ENCODE measurements at regions not wholly inside any gene's neighbourhood (a gene's known extent, or its start where the extent isn't known, plus 50 kb on each side); places are given as distances from the start of the nearest gene placed in this dataset.

DNA sequence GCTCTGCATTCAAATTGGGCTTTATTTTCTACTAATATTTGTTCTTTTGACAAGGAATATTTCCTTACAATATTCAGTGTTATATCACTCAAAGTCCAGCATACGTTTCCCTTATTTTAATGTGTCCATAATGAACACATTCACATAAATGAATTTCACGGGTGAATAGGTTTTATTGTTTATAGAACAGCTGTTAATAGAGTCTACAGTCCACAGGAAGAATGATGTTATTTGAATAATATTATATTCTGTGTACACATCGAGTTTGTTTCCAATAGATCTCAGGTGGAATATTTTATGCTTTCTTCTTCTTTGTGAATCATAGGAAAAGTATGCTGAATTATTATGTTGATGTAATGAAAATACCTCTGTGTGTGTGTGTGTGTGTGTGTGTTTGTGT lies 582.4 kb downstream of the CDH26 start:
- Histone ChIP-seq H3K9me3 (ENCODE audit: control insufficient read depth, insufficient read depth, low read depth, low read length) (no peaks in the 10 kb centered on the region), H3K36me3 (ENCODE audit: control insufficient read depth in 2 of 2, insufficient read depth in 1 of 2, low read length in 2 of 2) (no peaks in the 10 kb centered on the region), H3K4me1 (ENCODE audit: control insufficient read depth, insufficient read depth, low read length) (no peaks in the 10 kb centered on the region), H3K4me3 (ENCODE audit: low read depth, low read length) (no peak overlapping the region), H3K27ac (ENCODE audit: extremely low read depth, low read depth, low read length) (no peak overlapping the region)
- CTCF ChIA-PET, result no interaction called here
- TF ChIP-seq ZNF223 (tag by site-specific recombination; IDR thresholded peaks at IDR 0.05) (no peak), SCRT2 (tag by site-specific recombination; IDR thresholded peaks at IDR 0.05) (no peak), ZNF658 (tag by site-specific recombination; IDR thresholded peaks at IDR 0.05) (no peak), ZNF843 (tag by site-specific recombination; IDR thresholded peaks at IDR 0.05) (no peak), ZSCAN30 (tag by site-specific recombination; IDR thresholded peaks at IDR 0.05) (no peak), ZNF433 (tag by site-specific recombination; IDR thresholded peaks at IDR 0.05; ENCODE audit: low read depth) (no peak)
- TF ChIP-seq, protein P1, sequence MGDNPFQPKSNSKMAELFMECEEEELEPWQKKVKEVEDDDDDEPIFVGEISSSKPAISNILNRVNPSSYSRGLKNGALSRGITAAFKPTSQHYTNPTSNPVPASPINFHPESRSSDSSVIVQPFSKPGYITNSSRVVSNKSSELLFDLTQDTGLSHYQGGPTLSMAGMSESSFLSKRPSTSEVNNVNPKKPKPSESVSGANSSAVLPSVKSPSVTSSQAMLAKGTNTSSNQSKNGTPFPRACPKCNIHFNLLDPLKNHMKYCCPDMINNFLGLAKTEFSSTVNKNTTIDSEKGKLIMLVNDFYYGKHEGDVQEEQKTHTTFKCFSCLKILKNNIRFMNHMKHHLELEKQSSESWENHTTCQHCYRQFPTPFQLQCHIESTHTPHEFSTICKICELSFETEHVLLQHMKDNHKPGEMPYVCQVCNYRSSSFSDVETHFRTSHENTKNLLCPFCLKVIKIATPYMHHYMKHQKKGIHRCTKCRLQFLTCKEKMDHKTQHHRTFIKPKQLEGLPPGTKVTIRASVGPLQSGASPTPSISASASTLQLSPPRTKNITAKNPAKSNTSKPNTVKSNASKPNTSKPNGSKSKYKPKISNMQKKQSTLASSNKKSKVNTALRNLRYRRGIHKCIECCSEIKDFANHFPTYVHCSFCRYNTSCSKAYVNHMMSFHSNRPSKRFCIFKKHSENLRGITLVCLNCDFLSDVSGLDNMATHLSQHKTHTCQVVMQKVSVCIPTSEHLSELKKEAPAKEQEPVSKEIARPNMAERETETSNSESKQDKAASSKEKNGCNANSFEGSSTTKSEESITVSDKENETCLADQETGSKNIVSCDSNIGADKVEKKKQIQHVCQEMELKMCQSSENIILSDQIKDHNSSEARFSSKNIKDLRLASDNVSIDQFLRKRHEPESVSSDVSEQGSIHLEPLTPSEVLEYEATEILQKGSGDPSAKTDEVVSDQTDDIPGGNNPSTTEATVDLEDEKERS (tag by site-specific recombination; IDR thresholded peaks at IDR 0.05), result no peak
- TF ChIP-seq, protein P2, sequence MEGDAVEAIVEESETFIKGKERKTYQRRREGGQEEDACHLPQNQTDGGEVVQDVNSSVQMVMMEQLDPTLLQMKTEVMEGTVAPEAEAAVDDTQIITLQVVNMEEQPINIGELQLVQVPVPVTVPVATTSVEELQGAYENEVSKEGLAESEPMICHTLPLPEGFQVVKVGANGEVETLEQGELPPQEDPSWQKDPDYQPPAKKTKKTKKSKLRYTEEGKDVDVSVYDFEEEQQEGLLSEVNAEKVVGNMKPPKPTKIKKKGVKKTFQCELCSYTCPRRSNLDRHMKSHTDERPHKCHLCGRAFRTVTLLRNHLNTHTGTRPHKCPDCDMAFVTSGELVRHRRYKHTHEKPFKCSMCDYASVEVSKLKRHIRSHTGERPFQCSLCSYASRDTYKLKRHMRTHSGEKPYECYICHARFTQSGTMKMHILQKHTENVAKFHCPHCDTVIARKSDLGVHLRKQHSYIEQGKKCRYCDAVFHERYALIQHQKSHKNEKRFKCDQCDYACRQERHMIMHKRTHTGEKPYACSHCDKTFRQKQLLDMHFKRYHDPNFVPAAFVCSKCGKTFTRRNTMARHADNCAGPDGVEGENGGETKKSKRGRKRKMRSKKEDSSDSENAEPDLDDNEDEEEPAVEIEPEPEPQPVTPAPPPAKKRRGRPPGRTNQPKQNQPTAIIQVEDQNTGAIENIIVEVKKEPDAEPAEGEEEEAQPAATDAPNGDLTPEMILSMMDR (tag by site-specific recombination; IDR thresholded peaks at IDR 0.05), result no peak
- TF ChIP-seq, protein P3, sequence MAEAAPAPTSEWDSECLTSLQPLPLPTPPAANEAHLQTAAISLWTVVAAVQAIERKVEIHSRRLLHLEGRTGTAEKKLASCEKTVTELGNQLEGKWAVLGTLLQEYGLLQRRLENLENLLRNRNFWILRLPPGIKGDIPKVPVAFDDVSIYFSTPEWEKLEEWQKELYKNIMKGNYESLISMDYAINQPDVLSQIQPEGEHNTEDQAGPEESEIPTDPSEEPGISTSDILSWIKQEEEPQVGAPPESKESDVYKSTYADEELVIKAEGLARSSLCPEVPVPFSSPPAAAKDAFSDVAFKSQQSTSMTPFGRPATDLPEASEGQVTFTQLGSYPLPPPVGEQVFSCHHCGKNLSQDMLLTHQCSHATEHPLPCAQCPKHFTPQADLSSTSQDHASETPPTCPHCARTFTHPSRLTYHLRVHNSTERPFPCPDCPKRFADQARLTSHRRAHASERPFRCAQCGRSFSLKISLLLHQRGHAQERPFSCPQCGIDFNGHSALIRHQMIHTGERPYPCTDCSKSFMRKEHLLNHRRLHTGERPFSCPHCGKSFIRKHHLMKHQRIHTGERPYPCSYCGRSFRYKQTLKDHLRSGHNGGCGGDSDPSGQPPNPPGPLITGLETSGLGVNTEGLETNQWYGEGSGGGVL (tag by site-specific recombination; IDR thresholded peaks at IDR 0.05), result no peak
- TF ChIP-seq, protein P4, sequence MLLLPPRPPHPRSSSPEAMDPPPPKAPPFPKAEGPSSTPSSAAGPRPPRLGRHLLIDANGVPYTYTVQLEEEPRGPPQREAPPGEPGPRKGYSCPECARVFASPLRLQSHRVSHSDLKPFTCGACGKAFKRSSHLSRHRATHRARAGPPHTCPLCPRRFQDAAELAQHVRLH (tag by site-specific recombination; IDR thresholded peaks at IDR 0.05), result no peak
- TF ChIP-seq, protein P5, sequence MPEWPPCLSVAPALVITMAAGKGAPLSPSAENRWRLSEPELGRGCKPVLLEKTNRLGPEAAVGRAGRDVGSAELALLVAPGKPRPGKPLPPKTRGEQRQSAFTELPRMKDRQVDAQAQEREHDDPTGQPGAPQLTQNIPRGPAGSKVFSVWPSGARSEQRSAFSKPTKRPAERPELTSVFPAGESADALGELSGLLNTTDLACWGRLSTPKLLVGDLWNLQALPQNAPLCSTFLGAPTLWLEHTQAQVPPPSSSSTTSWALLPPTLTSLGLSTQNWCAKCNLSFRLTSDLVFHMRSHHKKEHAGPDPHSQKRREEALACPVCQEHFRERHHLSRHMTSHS (tag by site-specific recombination; IDR thresholded peaks at IDR 0.05), result no peak
- POLR2A ChIA-PET, result no interaction called here

DNA sequence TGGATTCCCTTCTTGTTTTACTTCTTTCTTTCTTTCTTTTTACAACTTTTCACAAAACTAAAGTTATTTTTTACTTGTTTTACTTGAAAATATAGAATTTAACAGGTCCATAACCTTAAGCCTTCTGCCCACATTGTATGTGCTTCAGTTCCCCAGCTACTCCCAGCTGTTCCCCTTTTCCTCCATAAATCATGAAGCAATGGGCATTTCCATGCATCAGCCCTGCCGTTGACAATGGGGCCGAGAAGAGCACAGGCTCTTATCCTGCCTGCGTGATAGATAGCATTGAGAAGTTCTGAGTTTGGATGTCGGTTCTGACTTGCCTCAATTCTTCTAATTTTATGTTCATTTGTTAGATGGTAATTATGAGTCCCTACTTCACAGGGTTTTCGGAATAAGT lies 583.8 kb downstream of the CDH26 start:
- no peak overlapping the region for H3K27ac ChIP-seq (ENCODE audit: extremely low read depth, low read depth, low read length)
- TF ChIP-seq ZNF426 (tag by site-specific recombination; IDR thresholded peaks at IDR 0.05), result no peak
- no peaks in the 10 kb centered on the region for H3K9me3 ChIP-seq (ENCODE audit: control insufficient read depth, insufficient read depth, low read depth, low read length)
- no peaks in the 10 kb centered on the region for H3K36me3 ChIP-seq (ENCODE audit: control insufficient read depth in 2 of 2, insufficient read depth in 1 of 2, low read length in 2 of 2)
- H3K4me3 ChIP-seq (ENCODE audit: low read depth, low read length), result no peak overlapping the region
- CTCF ChIA-PET, result no interaction called here
- no peaks in the 10 kb centered on the region for H3K4me1 ChIP-seq (ENCODE audit: control insufficient read depth, insufficient read depth, low read length)
- POLR2A ChIA-PET, result no interaction called here

DNA sequence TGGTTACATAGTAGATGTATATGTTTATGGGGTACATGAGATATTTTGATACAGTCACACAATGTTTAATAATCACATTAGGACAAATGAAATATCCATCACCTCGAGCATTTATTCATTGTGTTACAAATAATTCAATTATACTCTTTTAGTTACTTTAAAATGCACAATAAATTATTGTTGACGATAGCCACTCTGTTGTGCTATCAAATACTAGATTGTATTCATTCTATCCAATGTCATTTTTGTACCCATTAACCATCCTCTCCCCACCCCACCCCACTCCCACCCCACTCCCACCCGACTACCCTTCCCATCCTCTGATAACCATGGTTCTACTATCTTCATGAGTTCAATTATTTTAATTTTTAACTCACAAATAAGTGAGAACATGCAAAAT lies 585.4 kb downstream of the CDH26 start:
- ChIA-PET CTCF (no interaction called here), POLR2A (no interaction called here)
- no peaks in the 10 kb centered on the region for H3K4me1 ChIP-seq (ENCODE audit: control insufficient read depth, insufficient read depth, low read length)
- no peaks in the 10 kb centered on the region for H3K36me3 ChIP-seq (ENCODE audit: control insufficient read depth in 2 of 2, insufficient read depth in 1 of 2, low read length in 2 of 2)
- no peaks in the 10 kb centered on the region for H3K9me3 ChIP-seq (ENCODE audit: control insufficient read depth, insufficient read depth, low read depth, low read length)
- H3K27ac ChIP-seq (ENCODE audit: extremely low read depth, low read depth, low read length), result no peak overlapping the region
- no peak overlapping the region for H3K4me3 ChIP-seq (ENCODE audit: low read depth, low read length)
- no peak for TF ChIP-seq ZNF792 (tag by site-specific recombination; IDR thresholded peaks at IDR 0.05)
- no peak for TF ChIP-seq ZNF707 (tag by site-specific recombination; IDR thresholded peaks at IDR 0.05)
- no peak for TF ChIP-seq ZNF354C (tag by site-specific recombination; IDR thresholded peaks at IDR 0.05; ENCODE audit: borderline replicate concordance, low read depth)
- TF ChIP-seq ZBTB48 (tag by site-specific recombination; IDR thresholded peaks at IDR 0.05), result no peak
- TF ChIP-seq, protein P6, sequence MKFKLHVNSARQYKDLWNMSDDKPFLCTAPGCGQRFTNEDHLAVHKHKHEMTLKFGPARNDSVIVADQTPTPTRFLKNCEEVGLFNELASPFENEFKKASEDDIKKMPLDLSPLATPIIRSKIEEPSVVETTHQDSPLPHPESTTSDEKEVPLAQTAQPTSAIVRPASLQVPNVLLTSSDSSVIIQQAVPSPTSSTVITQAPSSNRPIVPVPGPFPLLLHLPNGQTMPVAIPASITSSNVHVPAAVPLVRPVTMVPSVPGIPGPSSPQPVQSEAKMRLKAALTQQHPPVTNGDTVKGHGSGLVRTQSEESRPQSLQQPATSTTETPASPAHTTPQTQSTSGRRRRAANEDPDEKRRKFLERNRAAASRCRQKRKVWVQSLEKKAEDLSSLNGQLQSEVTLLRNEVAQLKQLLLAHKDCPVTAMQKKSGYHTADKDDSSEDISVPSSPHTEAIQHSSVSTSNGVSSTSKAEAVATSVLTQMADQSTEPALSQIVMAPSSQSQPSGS (tag by site-specific recombination; IDR thresholded peaks at IDR 0.05; ENCODE audit: low read depth), result no peak
- no peak for TF ChIP-seq ZNF654 (tag by site-specific recombination; IDR thresholded peaks at IDR 0.05; ENCODE audit: low read depth)
- TF ChIP-seq, protein P7, sequence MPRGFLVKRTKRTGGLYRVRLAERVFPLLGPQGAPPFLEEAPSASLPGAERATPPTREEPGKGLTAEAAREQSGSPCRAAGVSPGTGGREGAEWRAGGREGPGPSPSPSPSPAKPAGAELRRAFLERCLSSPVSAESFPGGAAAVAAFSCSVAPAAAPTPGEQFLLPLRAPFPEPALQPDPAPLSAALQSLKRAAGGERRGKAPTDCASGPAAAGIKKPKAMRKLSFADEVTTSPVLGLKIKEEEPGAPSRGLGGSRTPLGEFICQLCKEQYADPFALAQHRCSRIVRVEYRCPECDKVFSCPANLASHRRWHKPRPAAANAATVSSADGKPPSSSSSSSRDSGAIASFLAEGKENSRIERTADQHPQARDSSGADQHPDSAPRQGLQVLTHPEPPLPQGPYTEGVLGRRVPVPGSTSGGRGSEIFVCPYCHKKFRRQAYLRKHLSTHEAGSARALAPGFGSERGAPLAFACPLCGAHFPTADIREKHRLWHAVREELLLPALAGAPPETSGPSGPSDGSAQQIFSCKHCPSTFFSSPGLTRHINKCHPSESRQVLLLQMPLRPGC (tag by site-specific recombination; IDR thresholded peaks at IDR 0.05), result no peak
- no peak for TF ChIP-seq ZNF146 (tag by site-specific recombination; IDR thresholded peaks at IDR 0.05)
- no peak for TF ChIP-seq ZNF24 (tag by site-specific recombination; IDR thresholded peaks at IDR 0.05)
- no peak for TF ChIP-seq ZNF571 (tag by site-specific recombination; IDR thresholded peaks at IDR 0.05)

All from HEK293 (cell line).